PC-9 (cell line): ENCODE measurements at regions not wholly inside any gene's neighbourhood (a gene's known extent, or its start where the extent isn't known, plus 50 kb on each side); places are given as distances from the start of the nearest gene placed in this dataset.

Source experiments
- BruUV-seq: library from RNA; stranded (reverse); fragments of 400-500 nt; replicated peaks from 2 replicates; lab custom pipeline; 2021; lab: Mats Ljungman, UMichigan
- CTCF ChIA-PET: fragments of 300-600 bp; sonication (Branson Sonifier 250); formaldehyde crosslinking; loops from one replicate; lab custom pipeline; 2022; ENCODE audit warnings: antibody characterized with exemption; lab: Charles Lee
- POLR2A ChIA-PET: fragments of 300-600 bp; sonication (Branson Sonifier 250); formaldehyde crosslinking; loops from one replicate; lab custom pipeline; 2022; ENCODE audit warnings: antibody characterized with exemption; ENCODE audit not compliant: unreplicated experiment; lab: Charles Lee
- DNase-seq, 2 experiments: peaks; one replicate each; pipeline versions ENCODE4 v3.0.0 to v3.0.0-alpha.2; 2015 to 2022; ENCODE audit warnings: mixed read lengths in 1 of 2
- H2AFZ ChIP-seq: fragments of 200-600 bp; sonication (generic); 2 replicates; pipeline ENCODE4 v1.8.1; 2017; ENCODE audit warnings: antibody characterized with exemption
- H3F3A ChIP-seq: fragments of 200-600 bp; sonication (generic); 2 replicates; pipeline ENCODE4 v1.8.1; 2017; ENCODE audit warnings: antibody characterized with exemption, mild to moderate bottlenecking, low read depth; ENCODE audit not compliant: insufficient read depth
- H3K27ac ChIP-seq: fragments of 200-600 bp; sonication (generic); 2 replicates; pipeline ENCODE4 v1.6.1; 2016; ENCODE audit warnings: mixed run types
- H3K27me3 ChIP-seq: fragments of 200-600 bp; sonication (generic); 2 replicates; pipeline ENCODE4 v1.6.1; 2016; ENCODE audit warnings: low read depth, mixed run types; ENCODE audit not compliant: insufficient read depth
- H3K36me3 ChIP-seq: fragments of 200-600 bp; sonication (generic); 2 replicates; pipeline ENCODE4 v1.6.1; 2016; ENCODE audit warnings: low read depth, mixed run types
- H3K4me1 ChIP-seq: fragments of 200-600 bp; sonication (generic); replicated peaks from 2 replicates; pipeline ENCODE4 v1.6.1; 2016; ENCODE audit warnings: mixed run types; ENCODE audit not compliant: insufficient read depth
- H3K4me2 ChIP-seq: fragments of 200-600 bp; sonication (generic); 2 replicates; pipeline ENCODE4 v1.6.1; 2017; ENCODE audit warnings: mixed run types
- H3K4me3 ChIP-seq: fragments of 200-600 bp; sonication (generic); 2 replicates; pipeline ENCODE4 v1.6.1; 2016; ENCODE audit warnings: mixed run types
- H3K79me2 ChIP-seq: fragments of 200-600 bp; sonication (generic); 2 replicates; pipeline ENCODE4 v1.6.1; 2017; ENCODE audit warnings: low read depth, mixed run types
- H3K9me2 ChIP-seq: fragments of 200-600 bp; sonication (generic); 2 replicates; pipeline ENCODE4 v1.8.1; 2017; ENCODE audit warnings: mild to moderate bottlenecking; ENCODE audit not compliant: insufficient read depth
- H3K9me3 ChIP-seq: fragments of 200-600 bp; sonication (generic); 2 replicates; pipeline ENCODE4 v1.8.1; 2016; ENCODE audit warnings: low read depth; ENCODE audit not compliant: insufficient read depth
- H4K20me1 ChIP-seq: fragments of 200-600 bp; sonication (generic); 2 replicates; pipeline ENCODE4 v1.8.1; 2017; ENCODE audit not compliant: insufficient read depth
- EZH2 ChIP-seq: fragments of 200-600 bp; sonication (generic); IDR thresholded peaks from 2 replicates; pipeline ENCODE4 v1.8.0; 2017; ENCODE audit warnings: antibody characterized with exemption, low read depth
- intact Hi-C: fragments of 100-400 bp; cut with micrococcal nuclease; formaldehyde crosslinking; loops from one replicate; pipeline ENCODE4 v1.10.0; 2022; ENCODE audit not compliant: unreplicated experiment
- TF ChIP-seq, protein P1 (sequence below): fragments of 200-600 bp; sonication (generic); conservative IDR thresholded peaks from 2 replicates; pipeline ENCODE4 v1.6.1; 2017; ENCODE audit warnings: mixed run types, antibody characterized with exemption, mild to moderate bottlenecking, moderate library complexity

DNA sequence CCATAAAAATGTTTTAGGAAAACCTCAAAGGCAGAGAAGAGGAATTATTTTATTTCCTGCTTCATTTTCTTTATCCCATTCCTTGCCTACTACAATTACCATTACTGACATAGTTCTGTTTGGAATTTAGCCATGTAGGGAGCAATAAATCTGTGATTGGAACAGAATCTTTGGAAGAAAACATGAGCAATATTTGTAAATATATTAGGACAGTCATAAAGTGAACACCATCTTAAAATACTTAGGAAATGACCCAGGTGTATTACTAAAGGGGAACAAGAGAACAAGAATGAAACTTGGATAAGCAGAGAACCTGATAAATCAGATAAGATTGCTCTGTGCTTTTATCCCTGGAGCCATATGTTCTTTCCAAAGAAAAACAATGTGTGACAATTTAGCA is 1326.0 kb upstream of the FLRT2 start:
- POLR2A ChIA-PET: no interaction called here
- H3K9me2 ChIP-seq: no peaks in the 10 kb centered on the region
- H3F3A ChIP-seq: no peaks in the 10 kb centered on the region
- no peak overlapping the region for H3K4me3 ChIP-seq
- no peaks in the 10 kb centered on the region for H3K9me3 ChIP-seq
- intact Hi-C loops: no loop called here
- no TSS peak for BruUV-seq
- no peaks in the 10 kb centered on the region for H3K36me3 ChIP-seq
- DNase-seq: no peak
- H3K27me3 ChIP-seq: no peaks in the 10 kb centered on the region
- no peak overlapping the region for H2AFZ ChIP-seq
- no peak for TF ChIP-seq EZH2
- TF ChIP-seq, protein P1, sequence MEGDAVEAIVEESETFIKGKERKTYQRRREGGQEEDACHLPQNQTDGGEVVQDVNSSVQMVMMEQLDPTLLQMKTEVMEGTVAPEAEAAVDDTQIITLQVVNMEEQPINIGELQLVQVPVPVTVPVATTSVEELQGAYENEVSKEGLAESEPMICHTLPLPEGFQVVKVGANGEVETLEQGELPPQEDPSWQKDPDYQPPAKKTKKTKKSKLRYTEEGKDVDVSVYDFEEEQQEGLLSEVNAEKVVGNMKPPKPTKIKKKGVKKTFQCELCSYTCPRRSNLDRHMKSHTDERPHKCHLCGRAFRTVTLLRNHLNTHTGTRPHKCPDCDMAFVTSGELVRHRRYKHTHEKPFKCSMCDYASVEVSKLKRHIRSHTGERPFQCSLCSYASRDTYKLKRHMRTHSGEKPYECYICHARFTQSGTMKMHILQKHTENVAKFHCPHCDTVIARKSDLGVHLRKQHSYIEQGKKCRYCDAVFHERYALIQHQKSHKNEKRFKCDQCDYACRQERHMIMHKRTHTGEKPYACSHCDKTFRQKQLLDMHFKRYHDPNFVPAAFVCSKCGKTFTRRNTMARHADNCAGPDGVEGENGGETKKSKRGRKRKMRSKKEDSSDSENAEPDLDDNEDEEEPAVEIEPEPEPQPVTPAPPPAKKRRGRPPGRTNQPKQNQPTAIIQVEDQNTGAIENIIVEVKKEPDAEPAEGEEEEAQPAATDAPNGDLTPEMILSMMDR: no peak
- CTCF ChIA-PET: no interaction called here
- H4K20me1 ChIP-seq: no peaks in the 10 kb centered on the region
- no peaks in the 10 kb centered on the region for H3K79me2 ChIP-seq
- H3K4me1 ChIP-seq: no peaks in the 10 kb centered on the region
- no peak overlapping the region for H3K27ac ChIP-seq
- no peak overlapping the region for H3K4me2 ChIP-seq

DNA sequence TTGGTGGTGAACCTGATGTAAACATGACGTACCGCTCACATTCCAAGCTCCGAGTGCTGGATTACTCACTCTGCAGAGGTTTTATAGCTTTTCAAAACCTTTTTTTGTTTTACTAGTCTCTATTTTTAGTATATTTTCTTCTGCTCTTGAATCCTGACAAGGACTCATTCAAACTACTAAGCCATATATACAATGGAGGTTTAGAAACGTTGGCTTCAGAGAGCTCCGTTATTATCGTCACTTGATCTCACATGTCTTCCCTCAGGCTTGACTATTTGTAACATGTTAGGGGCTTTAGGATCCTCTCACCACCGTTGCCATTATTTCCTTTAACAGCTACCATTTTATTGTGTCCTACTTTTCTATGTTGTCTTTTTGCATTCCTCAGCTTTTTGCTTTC is 1321.5 kb upstream of the FLRT2 start:
- DNase-seq: no peak
- intact Hi-C loops: no loop called here
- no peak overlapping the region for H3K4me2 ChIP-seq
- H3K9me3 ChIP-seq: no peaks in the 10 kb centered on the region
- H3K79me2 ChIP-seq: no peaks in the 10 kb centered on the region
- H3F3A ChIP-seq: no peaks in the 10 kb centered on the region
- H3K4me1 ChIP-seq: no peaks in the 10 kb centered on the region
- H3K27me3 ChIP-seq: no peaks in the 10 kb centered on the region
- H4K20me1 ChIP-seq: no peaks in the 10 kb centered on the region
- BruUV-seq: no TSS peak
- H3K36me3 ChIP-seq: no peaks in the 10 kb centered on the region
- no peak overlapping the region for H3K27ac ChIP-seq
- H3K4me3 ChIP-seq: no peak overlapping the region
- no peak overlapping the region for H2AFZ ChIP-seq
- no peak for TF ChIP-seq EZH2
- TF ChIP-seq, protein P1: no peak
- ChIA-PET POLR2A (no interaction called here), CTCF (no interaction called here)
- no peaks in the 10 kb centered on the region for H3K9me2 ChIP-seq

DNA sequence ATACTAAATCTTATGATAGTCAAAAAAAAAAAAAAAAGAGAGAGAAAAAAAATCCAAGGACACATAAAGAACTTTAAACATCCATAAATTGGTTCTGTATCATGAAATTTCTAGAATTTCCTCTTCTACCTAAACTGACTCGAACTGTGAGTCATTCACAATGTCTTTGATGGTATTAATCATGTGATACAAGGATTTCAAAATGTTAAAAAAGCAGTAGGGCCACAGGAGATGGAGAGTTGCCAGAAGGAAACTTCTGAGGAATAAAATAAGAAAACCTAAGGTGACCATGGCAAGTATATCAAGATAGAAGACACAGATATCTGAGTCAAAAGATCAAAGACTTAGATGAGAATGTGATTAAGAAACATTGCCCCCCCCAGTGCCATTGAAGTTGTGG is 1320.9 kb upstream of the FLRT2 start:
- no TSS peak for BruUV-seq
- POLR2A ChIA-PET: no interaction called here
- no peak for DNase-seq

More for the DNA sequence above, 1320.9 kb upstream of the FLRT2 start:
- no peaks in the 10 kb centered on the region for H3K9me3 ChIP-seq
- H3K4me1 ChIP-seq: no peaks in the 10 kb centered on the region
- no peak overlapping the region for H3K4me3 ChIP-seq
- no peaks in the 10 kb centered on the region for H4K20me1 ChIP-seq
- CTCF ChIA-PET: no interaction called here
- H3K4me2 ChIP-seq: no peak overlapping the region
- no peak overlapping the region for H3K27ac ChIP-seq
- no peaks in the 10 kb centered on the region for H3K9me2 ChIP-seq
- intact Hi-C loops: no loop called here
- no peaks in the 10 kb centered on the region for H3K36me3 ChIP-seq
- H3K27me3 ChIP-seq: no peaks in the 10 kb centered on the region
- TF ChIP-seq, protein P1: no peak
- H3F3A ChIP-seq: no peaks in the 10 kb centered on the region
- H3K79me2 ChIP-seq: no peaks in the 10 kb centered on the region
- no peak overlapping the region for H2AFZ ChIP-seq
